Smooth muscle cell (in vitro differentiated cells): ENCODE measurements at regions not wholly inside any gene's neighbourhood (a gene's known extent, or its start where the extent isn't known, plus 50 kb on each side); places are given as distances from the start of the nearest gene placed in this dataset.

ENCODE experiments used
- DNase-seq: peaks from one replicate; lab custom pipeline; 2025; ENCODE audit not compliant: unreplicated experiment; lab: John Stamatoyannopoulos, UW
- H2AFZ ChIP-seq: fragments of 200-600 bp; sonication (generic); 2 replicates; pipeline ENCODE4 v1.6.0; 2016; ENCODE audit warnings: antibody characterized with exemption, low read depth, mild to moderate bottlenecking
- H3F3A ChIP-seq: fragments of 200-600 bp; sonication (generic); 2 replicates; pipeline ENCODE4 v1.6.0; 2017; ENCODE audit warnings: antibody characterized with exemption, low read depth
- H3K27ac ChIP-seq: fragments of 200-600 bp; sonication (generic); 2 replicates; pipeline ENCODE4 v1.5.1; 2016; ENCODE audit warnings: low read depth, mild to moderate bottlenecking
- H3K27me3 ChIP-seq: fragments of 200-600 bp; sonication (generic); 2 replicates; pipeline ENCODE4 v1.6.1; 2016; ENCODE audit warnings: low read depth, mild to moderate bottlenecking
- H3K36me3 ChIP-seq: fragments of 200-600 bp; sonication (generic); 2 replicates; pipeline ENCODE4 v1.5.1; 2016; ENCODE audit warnings: low read depth
- H3K4me1 ChIP-seq: fragments of 200-600 bp; sonication (generic); 2 replicates; pipeline ENCODE4 v1.5.1; 2016; ENCODE audit warnings: low read depth
- H3K4me2 ChIP-seq: fragments of 200-600 bp; sonication (generic); 2 replicates; pipeline ENCODE4 v1.6.0; 2016; ENCODE audit warnings: mild to moderate bottlenecking
- H3K4me3 ChIP-seq: fragments of 200-600 bp; sonication (generic); 2 replicates; pipeline ENCODE4 v1.5.1; 2016; ENCODE audit warnings: mild to moderate bottlenecking
- H3K79me2 ChIP-seq: fragments of 200-600 bp; sonication (generic); 2 replicates; pipeline ENCODE4 v1.6.0; 2016; ENCODE audit warnings: low read depth, mild to moderate bottlenecking
- H3K9ac ChIP-seq: fragments of 200-600 bp; sonication (generic); 2 replicates; pipeline ENCODE4 v1.6.0; 2016; ENCODE audit warnings: low read depth
- H3K9me3 ChIP-seq: fragments of 200-600 bp; sonication (generic); replicated peaks from 2 replicates; pipeline ENCODE4 v1.5.1; 2016; ENCODE audit warnings: low read depth
- H4K20me1 ChIP-seq: fragments of 200-600 bp; sonication (generic); 2 replicates; pipeline ENCODE4 v1.6.0; 2016; ENCODE audit warnings: low read depth
- CTCF ChIP-seq: fragments of 200-600 bp; sonication (generic); IDR thresholded peaks from 2 replicates; pipeline ENCODE4 v1.5.1; 2017; ENCODE audit warnings: borderline replicate concordance, mild to moderate bottlenecking, antibody characterized with exemption; ENCODE audit not compliant: insufficient read depth, poor library complexity, severe bottlenecking
- WGBS: methylation state at CpG from one replicate; pipeline ENCODE4 v1.1.7; 2016; ENCODE audit warnings: low lambda C conversion rate; 5-methylcytosine and 5-hydroxymethylcytosine counted together

GRCh38 chr1:62937634-62938296 is 153.8 kb downstream of the ATG4C start:
- Histone ChIP-seq H4K20me1 (no peaks in the 10 kb centered on the region), H3K4me3 (no peak overlapping the region), H3K36me3 (no peaks in the 10 kb centered on the region), H3F3A (no peaks in the 10 kb centered on the region), H3K4me1 (no peaks in the 10 kb centered on the region), H3K27me3 (no peaks in the 10 kb centered on the region), H3K79me2 (no peaks in the 10 kb centered on the region), H3K4me2 (no peak overlapping the region), H3K9ac (no peak overlapping the region), H3K9me3 (no peaks in the 10 kb centered on the region), H3K27ac (no peak overlapping the region), H2AFZ (no peak overlapping the region)
- 87% methylated on average over 6 of the region's 6 CpGs for WGBS
- no peak for TF ChIP-seq CTCF
- no peak for DNase-seq

GRCh38 chr1:62941780-62942179 is 157.8 kb downstream of the ATG4C start:
- no peaks in the 10 kb centered on the region for H3K4me1 ChIP-seq
- DNase-seq = no peak
- WGBS = 68% methylated on average over 2 of the region's 2 CpGs

GRCh38 chr1:62946511-62946910 is 162.6 kb downstream of the ATG4C start:
- no peak overlapping the region for H3K4me3 ChIP-seq
- no peak overlapping the region for H3K27ac ChIP-seq
- H3K9me3 ChIP-seq = no peaks in the 10 kb centered on the region
- no peaks in the 10 kb centered on the region for H3K4me1 ChIP-seq
- no peaks in the 10 kb centered on the region for H4K20me1 ChIP-seq
- H3F3A ChIP-seq = no peaks in the 10 kb centered on the region
- no peak overlapping the region for H3K4me2 ChIP-seq
- WGBS = 85% methylated on average over 5 of the region's 5 CpGs
- no peak overlapping the region for H2AFZ ChIP-seq
- no peak for TF ChIP-seq CTCF
- no peak for DNase-seq
- H3K79me2 ChIP-seq = no peaks in the 10 kb centered on the region
- H3K36me3 ChIP-seq = no peaks in the 10 kb centered on the region
- peaks cover 21% of the 10 kb centered on the region for H3K27me3 ChIP-seq
- H3K9ac ChIP-seq = no peak overlapping the region

More at GRCh38 chr1:62941780-62942179, 157.8 kb downstream of the ATG4C start:
- Histone ChIP-seq H3K27ac (no peak overlapping the region), H3K4me3 (no peak overlapping the region), H3K9ac (no peak overlapping the region), H3K36me3 (no peaks in the 10 kb centered on the region), H3K27me3 (no peaks in the 10 kb centered on the region), H3K79me2 (no peaks in the 10 kb centered on the region), H3K4me2 (no peak overlapping the region), H2AFZ (no peak overlapping the region), H3K9me3 (no peaks in the 10 kb centered on the region), H3F3A (no peaks in the 10 kb centered on the region), H4K20me1 (no peaks in the 10 kb centered on the region)
- TF ChIP-seq CTCF = no peak

- Histone ChIP-seq H3K4me3 (no peak overlapping the region), H3K36me3 (no peaks in the 10 kb centered on the region), H3K9ac (no peak overlapping the region), H3K79me2 (no peaks in the 10 kb centered on the region), H3F3A (no peaks in the 10 kb centered on the region), H3K27ac (no peak overlapping the region), H3K4me1 (no peaks in the 10 kb centered on the region), H2AFZ (no peak overlapping the region), H4K20me1 (no peaks in the 10 kb centered on the region), H3K27me3 (peaks cover 46% of the 10 kb centered on the region), H3K4me2 (no peak overlapping the region), H3K9me3 (no peaks in the 10 kb centered on the region)
- TF ChIP-seq CTCF = no peak
- DNase-seq = no peak
- WGBS = 83% methylated on average over 3 of the region's 3 CpGs
Measured at GRCh38 chr1:62951428-62951827, 167.5 kb downstream of the ATG4C start.
